Keratinocyte (primary cell): ENCODE measurements at regions not wholly inside any gene's neighbourhood (a gene's known extent, or its start where the extent isn't known, plus 50 kb on each side); places are given as distances from the start of the nearest gene placed in this dataset.

Experiments
- DNase-seq: peaks from one replicate; pipeline ENCODE4 v3.0.0-alpha.2; 2011; ENCODE audit warnings: low read depth, missing footprints, low spot score
- FAIRE-seq: peaks from 2 replicates; lab custom pipeline; 2011; peaks lifted over from hg19 to GRCh38; lab: Jason Lieb, UNC
- H2AFZ ChIP-seq: 2 replicates; pipeline ENCODE4 v1.6.0; 2012; ENCODE audit warnings: low read length, control low read depth, inconsistent platforms; ENCODE audit not compliant: control insufficient read depth
- H3K27ac ChIP-seq: 2 replicates; pipeline ENCODE4 v1.5.1; 2011; ENCODE audit warnings: low read length; ENCODE audit not compliant: control insufficient read depth, insufficient read depth
- H3K27me3 ChIP-seq: 3 replicates; pipeline ENCODE4 v1.6.0; 2011; ENCODE audit warnings: low read length; ENCODE audit not compliant: control insufficient read depth, insufficient read depth; ENCODE audit errors: extremely low read depth
- H3K36me3 ChIP-seq, 2 experiments: 2 replicates in 1 of 2; 3 replicates in 1 of 2; pipeline ENCODE4 v1.5.1; 2011; ENCODE audit warnings: low read length in 2 of 2, mild to moderate bottlenecking in 1 of 2; ENCODE audit not compliant: control insufficient read depth in 2 of 2, insufficient read depth in 2 of 2; ENCODE audit errors: extremely low read depth in 1 of 2
- H3K4me1 ChIP-seq: 3 replicates; pipeline ENCODE4 v1.5.1; 2011; ENCODE audit warnings: low read length; ENCODE audit not compliant: control insufficient read depth, insufficient read depth; ENCODE audit errors: extremely low read depth
- H3K4me2 ChIP-seq: 3 replicates; pipeline ENCODE4 v1.6.0; 2011; ENCODE audit warnings: low read depth, low read length; ENCODE audit not compliant: control insufficient read depth, insufficient read depth; ENCODE audit errors: extremely low read depth
- H3K4me3 ChIP-seq, 3 experiments: fragments of 200-600 bp in 1 of 3; sonication (generic) in 1 of 3; 2 replicates in 2 of 3; 3 replicates in 1 of 3; pipeline ENCODE4 v1.5.1; 2011 to 2016; ENCODE audit warnings: low read length in 3 of 3, mild to moderate bottlenecking in 3 of 3, control low read depth in 2 of 3, inconsistent platforms in 1 of 3, low read depth in 1 of 3, mixed read lengths in 1 of 3, mixed run types in 1 of 3, moderate library complexity in 1 of 3; ENCODE audit not compliant: control insufficient read depth in 2 of 3, insufficient read depth in 2 of 3; ENCODE audit errors: extremely low read depth in 1 of 3
- H3K79me2 ChIP-seq: 2 replicates; pipeline ENCODE4 v1.6.0; 2012; ENCODE audit warnings: low read length; ENCODE audit not compliant: control insufficient read depth, insufficient read depth
- H3K9ac ChIP-seq: 3 replicates; pipeline ENCODE4 v1.6.0; 2011; ENCODE audit warnings: low read length; ENCODE audit not compliant: control insufficient read depth, insufficient read depth; ENCODE audit errors: extremely low read depth
- H3K9me1 ChIP-seq: 3 replicates; pipeline ENCODE4 v1.6.0; 2011; ENCODE audit warnings: low read length; ENCODE audit not compliant: control insufficient read depth, insufficient read depth; ENCODE audit errors: extremely low read depth
- H3K9me3 ChIP-seq: 2 replicates; pipeline ENCODE4 v1.5.1; 2012; ENCODE audit warnings: low read depth, low read length; ENCODE audit not compliant: control insufficient read depth
- H4K20me1 ChIP-seq: 3 replicates; pipeline ENCODE4 v1.6.0; 2011; ENCODE audit warnings: low read length; ENCODE audit not compliant: control insufficient read depth, insufficient read depth; ENCODE audit errors: extremely low read depth
- EZH2 ChIP-seq: IDR thresholded peaks from one replicate; pipeline ENCODE4 v1.6.1; 2012; ENCODE audit warnings: inconsistent platforms, mild to moderate bottlenecking, low read length, moderate library complexity
- dilution Hi-C: fragments of 300-500 bp; cut with MboI; formaldehyde crosslinking; loops from one replicate; pipeline ENCODE4 v1.7.0; 2020; ENCODE audit warnings: low sequenced_read_pairs; ENCODE audit not compliant: extremely low pct_ligation_motif_present
- TF ChIP-seq, protein P1 (sequence below), 3 experiments: IDR thresholded peaks in 1 of 3; conservative IDR thresholded peaks in 1 of 3; optimal IDR thresholded peaks in 1 of 3; 2 replicates in 2 of 3; 3 replicates in 1 of 3; pipeline versions ENCODE3 to v1.5.1; 2011; ENCODE audit warnings: low read length in 3 of 3, mild to moderate bottlenecking in 3 of 3, moderate library complexity in 2 of 3, control low read depth in 1 of 3, inconsistent platforms in 1 of 3; ENCODE audit not compliant: insufficient read depth in 2 of 3; ENCODE audit errors: extremely low read depth in 1 of 3

GRCh38 chr14:98949051-98949450 is 322.9 kb downstream of the BCL11B start:
- Histone ChIP-seq H3K79me2 (no peaks in the 10 kb centered on the region), H3K4me1 (peaks cover 18% of the 10 kb centered on the region), H3K9me3 (no peaks in the 10 kb centered on the region), H2AFZ (no peak overlapping the region), H3K27me3 (peaks cover 4% of the 10 kb centered on the region), H3K36me3 (no peaks in the 10 kb centered on the region), H3K9ac (no peak overlapping the region), H3K27ac (no peak overlapping the region), H3K4me3 (no peak overlapping the region), H4K20me1 (no peaks in the 10 kb centered on the region), H3K9me1 (no peaks in the 10 kb centered on the region), H3K4me2 (no peak overlapping the region)
- dilution Hi-C loops = no loop called here
- FAIRE-seq (no peak), DNase-seq (no peak)
- no peak for TF ChIP-seq EZH2
- TF ChIP-seq, protein P1, sequence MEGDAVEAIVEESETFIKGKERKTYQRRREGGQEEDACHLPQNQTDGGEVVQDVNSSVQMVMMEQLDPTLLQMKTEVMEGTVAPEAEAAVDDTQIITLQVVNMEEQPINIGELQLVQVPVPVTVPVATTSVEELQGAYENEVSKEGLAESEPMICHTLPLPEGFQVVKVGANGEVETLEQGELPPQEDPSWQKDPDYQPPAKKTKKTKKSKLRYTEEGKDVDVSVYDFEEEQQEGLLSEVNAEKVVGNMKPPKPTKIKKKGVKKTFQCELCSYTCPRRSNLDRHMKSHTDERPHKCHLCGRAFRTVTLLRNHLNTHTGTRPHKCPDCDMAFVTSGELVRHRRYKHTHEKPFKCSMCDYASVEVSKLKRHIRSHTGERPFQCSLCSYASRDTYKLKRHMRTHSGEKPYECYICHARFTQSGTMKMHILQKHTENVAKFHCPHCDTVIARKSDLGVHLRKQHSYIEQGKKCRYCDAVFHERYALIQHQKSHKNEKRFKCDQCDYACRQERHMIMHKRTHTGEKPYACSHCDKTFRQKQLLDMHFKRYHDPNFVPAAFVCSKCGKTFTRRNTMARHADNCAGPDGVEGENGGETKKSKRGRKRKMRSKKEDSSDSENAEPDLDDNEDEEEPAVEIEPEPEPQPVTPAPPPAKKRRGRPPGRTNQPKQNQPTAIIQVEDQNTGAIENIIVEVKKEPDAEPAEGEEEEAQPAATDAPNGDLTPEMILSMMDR (optimal IDR thresholded peaks at IDR 0.05 in 1 of 3, IDR thresholded peaks at IDR 0.05 in 1 of 3, conservative IDR thresholded peaks at IDR 0.05 in 1 of 3; ENCODE audit: extremely low read depth in 1 of 3, insufficient read depth in 2 of 3, low read length in 3 of 3) = no peak

- TF ChIP-seq, protein P1 (optimal IDR thresholded peaks at IDR 0.05 in 1 of 3, IDR thresholded peaks at IDR 0.05 in 1 of 3, conservative IDR thresholded peaks at IDR 0.05 in 1 of 3; ENCODE audit: extremely low read depth in 1 of 3, insufficient read depth in 2 of 3, low read length in 3 of 3) = no peak
- TF ChIP-seq EZH2 = no peak
- Histone ChIP-seq H3K4me1 (peaks cover 18% of the 10 kb centered on the region), H3K9me1 (no peaks in the 10 kb centered on the region), H3K27ac (no peak overlapping the region), H3K9me3 (no peaks in the 10 kb centered on the region), H4K20me1 (no peaks in the 10 kb centered on the region), H3K36me3 (no peaks in the 10 kb centered on the region), H3K79me2 (no peaks in the 10 kb centered on the region), H3K4me3 (no peak overlapping the region), H3K4me2 (no peak overlapping the region), H3K9ac (no peak overlapping the region), H2AFZ (no peak overlapping the region), H3K27me3 (peaks cover 4% of the 10 kb centered on the region)
- dilution Hi-C loops = no loop called here
- DNase-seq = no peak
- no peak for FAIRE-seq
Measured at GRCh38 chr14:98949481-98950135, 322.4 kb downstream of the BCL11B start.
